K562 (cell line): ENCODE measurements at regions not wholly inside any gene's neighbourhood (a gene's known extent, or its start where the extent isn't known, plus 50 kb on each side); places are given as distances from the start of the nearest gene placed in this dataset.

Experiments used
- ATAC-seq: fragments of 200-7000 bp; cut with Tn5 transposase; 3 replicates; pipeline ENCODE4 v1.9.1; 2020; ENCODE audit warnings: moderate library complexity
- BruUV-seq: library from RNA; stranded (reverse); fragments of 400-500 nt; replicated peaks from 2 replicates; lab custom pipeline; 2021; lab: Mats Ljungman, UMichigan
- CTCF ChIA-PET: fragments of 300-600 bp; formaldehyde crosslinking; extraction: SDS; loops from one replicate; lab custom pipeline; 2021; ENCODE audit warnings: low intra/inter-chr PET ratio; lab: Yijun Ruan, JAX
- POLR2A ChIA-PET: fragments of 300-600, 350-650 bp; sonication (Branson Sonifier 250); formaldehyde crosslinking; extraction: SDS; loops from one replicate; lab custom pipeline; 2021; ENCODE audit warnings: antibody characterized with exemption, inconsistent platforms; lab: Yijun Ruan, JAX
- DNase-seq, 4 experiments: peaks; one replicate each; pipeline versions ENCODE4 v3.0.0 to v3.0.0-alpha.2; 2011 to 2018; ENCODE audit warnings: low spot score in 3 of 4, mixed read lengths in 3 of 4; ENCODE audit errors: extremely low read depth in 1 of 4
- FAIRE-seq: peaks from 2 replicates; lab custom pipeline; 2011; peaks lifted over from hg19 to GRCh38; lab: Jason Lieb, UNC
- H2AFZ ChIP-seq: 2 replicates; pipeline ENCODE4 v1.6.0; 2011; ENCODE audit warnings: low read depth, low read length, control low read depth, inconsistent platforms
- H3K27ac ChIP-seq: fragments of 200-600 bp; 3 replicates; pipeline ENCODE4 v1.8.0; 2011; ENCODE audit warnings: low read depth, mild to moderate bottlenecking, control low read depth, inconsistent platforms, low read length, moderate library complexity, mixed read lengths; ENCODE audit errors: extremely low read depth
- H3K27me3 ChIP-seq, 2 experiments: fragments of 300-600 bp in 1 of 2; 2 replicates in 1 of 2; 3 replicates in 1 of 2; pipeline versions ENCODE4 v1.6.0 to v1.8.0; 2011; ENCODE audit warnings: inconsistent platforms in 2 of 2, low read length in 2 of 2, mild to moderate bottlenecking in 1 of 2, mixed read lengths in 1 of 2, moderate library complexity in 1 of 2; ENCODE audit not compliant: control insufficient read depth in 2 of 2, insufficient read depth in 2 of 2
- H3K36me3 ChIP-seq: fragments of 300-600 bp; 3 replicates; pipeline ENCODE4 v1.8.0; 2011; ENCODE audit warnings: mild to moderate bottlenecking, low read length, inconsistent platforms; ENCODE audit not compliant: control insufficient read depth, insufficient read depth
- H3K4me1 ChIP-seq, 2 experiments: fragments of 200-600 bp in 1 of 2; replicated peaks in 1 of 2; 2 replicates in 1 of 2; 3 replicates in 1 of 2; pipeline versions ENCODE4 v1.5.1 to v1.8.0; 2011; ENCODE audit warnings: inconsistent platforms in 2 of 2, low read length in 2 of 2, mild to moderate bottlenecking in 1 of 2, mixed read lengths in 1 of 2, moderate library complexity in 1 of 2; ENCODE audit not compliant: control insufficient read depth in 2 of 2, insufficient read depth in 2 of 2
- H3K4me2 ChIP-seq: 2 replicates; pipeline ENCODE4 v1.6.1; 2011; ENCODE audit warnings: low read length, control low read depth, inconsistent platforms, mixed read lengths; ENCODE audit not compliant: insufficient read depth
- H3K4me3 ChIP-seq: fragments of 200-600 bp; sonication (generic), shearing (Covaris generic); 2 replicates; pipeline ENCODE4 v1.5.1; 2016; ENCODE audit warnings: control low read depth, inconsistent platforms
- H3K79me2 ChIP-seq: fragments of 200-600 bp; 3 replicates; pipeline ENCODE4 v1.8.0; 2011; ENCODE audit warnings: low read length, inconsistent platforms; ENCODE audit not compliant: control insufficient read depth, insufficient read depth
- H3K9ac ChIP-seq, 2 experiments: 2 replicates each; pipeline versions ENCODE4 v1.6.0 to v1.6.1; 2011; ENCODE audit warnings: low read depth in 2 of 2, low read length in 2 of 2, control low read depth in 1 of 2, inconsistent platforms in 1 of 2, mild to moderate bottlenecking in 1 of 2, mixed read lengths in 1 of 2; ENCODE audit not compliant: insufficient read depth in 1 of 2
- H3K9me1 ChIP-seq: one replicate; pipeline ENCODE4 v1.6.0; 2011; ENCODE audit warnings: inconsistent platforms, mild to moderate bottlenecking, low read length, moderate library complexity; ENCODE audit not compliant: control insufficient read depth, insufficient read depth
- H3K9me3 ChIP-seq: replicated peaks from 2 replicates; pipeline ENCODE4 v1.5.1; 2011; ENCODE audit warnings: low read depth, low read length, inconsistent platforms; ENCODE audit not compliant: control insufficient read depth, insufficient read depth
- H4K20me1 ChIP-seq: replicated peaks from 2 replicates; pipeline ENCODE4 v1.6.1; 2011; ENCODE audit warnings: low read length, inconsistent platforms, mixed read lengths; ENCODE audit not compliant: control insufficient read depth, insufficient read depth
- E2F3 ChIP-seq: fragments of 250-450 bp; sonication (Bioruptor Pico); IDR thresholded peaks from 2 replicates; pipeline ENCODE4 v1.4.0; 2020; ENCODE audit warnings: mild to moderate bottlenecking
- HNRNPLL ChIP-seq: fragments of 200-400 bp; formaldehyde crosslinking; IDR thresholded peaks from 2 replicates; pipeline ENCODE4 v1.6.1; 2017; ENCODE audit warnings: low read length, low read depth, mild to moderate bottlenecking; ENCODE audit not compliant: poor library complexity, severe bottlenecking
- NR1H2 ChIP-seq: sonication (generic); formaldehyde crosslinking; IDR thresholded peaks from 2 replicates; pipeline ENCODE4 v1.4.0; 2020; ENCODE audit warnings: mild to moderate bottlenecking, missing genetic modification reagents
- PATZ1 ChIP-seq: fragments of 250-450 bp; sonication (Bioruptor Pico); IDR thresholded peaks from 2 replicates; pipeline ENCODE4 v1.5.0; 2020; ENCODE audit warnings: mild to moderate bottlenecking, borderline replicate concordance
- PKNOX1 ChIP-seq: fragments of 450-650 bp; IDR thresholded peaks from 2 replicates; pipeline ENCODE4 v1.6.1; 2016
- PREB ChIP-seq: sonication (generic); formaldehyde crosslinking; IDR thresholded peaks from 2 replicates; pipeline ENCODE4 v1.8.1; 2023; ENCODE audit warnings: mild to moderate bottlenecking, missing genetic modification reagents
- TAF9B ChIP-seq: fragments of 450-650 bp; IDR thresholded peaks from 2 replicates; pipeline ENCODE4 v1.6.1; 2018; ENCODE audit warnings: mild to moderate bottlenecking; ENCODE audit not compliant: partially characterized antibody
- THRB ChIP-seq: fragments of 450-650 bp; formaldehyde crosslinking; conservative IDR thresholded peaks from 2 replicates; pipeline ENCODE4 v1.4.0; 2022; ENCODE audit warnings: mild to moderate bottlenecking, missing genetic modification characterization
- ZBTB9 ChIP-seq: fragments of 450-650 bp; formaldehyde crosslinking; IDR thresholded peaks from 2 replicates; pipeline ENCODE4 v1.4.0; 2020; ENCODE audit warnings: mild to moderate bottlenecking, moderate library complexity
- ZNF280B ChIP-seq: fragments of 250-450 bp; sonication (Bioruptor Pico); IDR thresholded peaks from 2 replicates; pipeline ENCODE4 v1.5.1; 2021; ENCODE audit warnings: mild to moderate bottlenecking
- ZNF449 ChIP-seq: fragments of 250-450 bp; sonication (Bioruptor Pico); IDR thresholded peaks from 2 replicates; pipeline ENCODE4 v1.8.0; 2022; ENCODE audit warnings: moderate library complexity, mild to moderate bottlenecking, inconsistent platforms
- ZNF57 ChIP-seq: fragments of 450-650 bp; formaldehyde crosslinking; IDR thresholded peaks from 2 replicates; pipeline ENCODE4 v1.4.0; 2020; ENCODE audit warnings: mild to moderate bottlenecking, moderate library complexity
- WGBS: fragments of 100-300 bp; shearing (Covaris generic); methylation state at CpG from one replicate; pipeline ENCODE4 v1.1.6; 2016; ENCODE audit warnings: low coverage, mixed read lengths; ENCODE audit not compliant: insufficient coverage; ENCODE audit errors: missing lambda C conversion rate; 5-methylcytosine and 5-hydroxymethylcytosine counted together
- in situ Hi-C: fragments of 300-500 bp; cut with MboI; formaldehyde crosslinking; loops from 4 replicates; pipeline ENCODE4 v1.15.0; 2018; ENCODE audit warnings: inconsistent platforms, mixed read lengths
- intact Hi-C: fragments of 100-400 bp; cut with micrococcal nuclease; formaldehyde crosslinking; loops from 2 replicates; pipeline ENCODE4 v1.14.2; 2022

- FAIRE-seq = no peak
- POLR2A ChIA-PET = interaction anchor here (0.6 to 1.3 kb wide), 4 partner anchors 14 to 29 kb away, joined by 4 read pairs; no protein-coding TSS in a partner anchor
- TF ChIP-seq PREB (CRISPR knock-in tag) (no peak), PATZ1 (CRISPR knock-in tag) (no peak), ZNF57 (CRISPR knock-in tag) (no peak), ZNF449 (CRISPR knock-in tag) (no peak), NR1H2 (CRISPR knock-in tag) (no peak), ZNF280B (CRISPR knock-in tag) (no peak), ZBTB9 (no peak), HNRNPLL (no peak), TAF9B (no peak), E2F3 (no peak), THRB (CRISPR knock-in tag) (no peak), PKNOX1 (no peak)
These were observed 107.9 kb upstream of the ATL2 start for GRCh38 chr2:38484957-38485356.

More at GRCh38 chr2:38484957-38485356, 107.9 kb upstream of the ATL2 start:
- Histone ChIP-seq H3K4me2 (no peak overlapping the region), H3K9ac (no peak overlapping the region), H3K27ac (no peak overlapping the region), H3K4me1 (peaks cover 7 to 20% of the 10 kb centered on the region in 2 experiments; a peak in 4 of 5 replicates), H3K36me3 (no peaks in the 10 kb centered on the region), H3K4me3 (no peak overlapping the region), H3K9me3 (peaks cover 7% of the 10 kb centered on the region), H3K79me2 (no peaks in the 10 kb centered on the region), H3K9me1 (no peaks in the 10 kb centered on the region), H2AFZ (no peak overlapping the region), H4K20me1 (no peaks in the 10 kb centered on the region), H3K27me3 (no peaks in the 10 kb centered on the region)
- intact Hi-C loops (no loop called here), in situ Hi-C loops (no loop called here)
- ATAC-seq = no peak
- DNase-seq = no peak
- no TSS peak for BruUV-seq
- CTCF ChIA-PET = no interaction called here
- WGBS = 63% methylated on average over 5 of the region's 5 CpGs
